ENCODE measurements at regions not wholly inside any gene's neighbourhood (a gene's known extent, or its start where the extent isn't known, plus 50 kb on each side); places are given as distances from the start of the nearest gene placed in this dataset.

GRCh38 chr9:119758241-119758640, 389.0 kb upstream of the BRINP1 start:
- H3K27me3 Mint-ChIP-seq (ENCODE audit: unreplicated experiment) = no peaks in the 10 kb centered on the region
- H3K4me1 Mint-ChIP-seq (ENCODE audit: low read depth, unreplicated experiment) = no peaks in the 10 kb centered on the region
- no peak overlapping the region for H3K4me3 Mint-ChIP-seq (ENCODE audit: unreplicated experiment)
- H3K9me3 Mint-ChIP-seq (ENCODE audit: unreplicated experiment) = no peaks in the 10 kb centered on the region
- DNase-seq = no peak
- TF ChIP-seq, protein P1, sequence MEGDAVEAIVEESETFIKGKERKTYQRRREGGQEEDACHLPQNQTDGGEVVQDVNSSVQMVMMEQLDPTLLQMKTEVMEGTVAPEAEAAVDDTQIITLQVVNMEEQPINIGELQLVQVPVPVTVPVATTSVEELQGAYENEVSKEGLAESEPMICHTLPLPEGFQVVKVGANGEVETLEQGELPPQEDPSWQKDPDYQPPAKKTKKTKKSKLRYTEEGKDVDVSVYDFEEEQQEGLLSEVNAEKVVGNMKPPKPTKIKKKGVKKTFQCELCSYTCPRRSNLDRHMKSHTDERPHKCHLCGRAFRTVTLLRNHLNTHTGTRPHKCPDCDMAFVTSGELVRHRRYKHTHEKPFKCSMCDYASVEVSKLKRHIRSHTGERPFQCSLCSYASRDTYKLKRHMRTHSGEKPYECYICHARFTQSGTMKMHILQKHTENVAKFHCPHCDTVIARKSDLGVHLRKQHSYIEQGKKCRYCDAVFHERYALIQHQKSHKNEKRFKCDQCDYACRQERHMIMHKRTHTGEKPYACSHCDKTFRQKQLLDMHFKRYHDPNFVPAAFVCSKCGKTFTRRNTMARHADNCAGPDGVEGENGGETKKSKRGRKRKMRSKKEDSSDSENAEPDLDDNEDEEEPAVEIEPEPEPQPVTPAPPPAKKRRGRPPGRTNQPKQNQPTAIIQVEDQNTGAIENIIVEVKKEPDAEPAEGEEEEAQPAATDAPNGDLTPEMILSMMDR (IDR thresholded peaks at IDR 0.05; ENCODE audit: partially characterized antibody, unreplicated experiment) = no peak
- no peaks in the 10 kb centered on the region for H3K36me3 Mint-ChIP-seq (ENCODE audit: unreplicated experiment)
- no peak overlapping the region for H3K27ac Mint-ChIP-seq (ENCODE audit: unreplicated experiment)

- Mint-ChIP-seq H3K4me3 (ENCODE audit: unreplicated experiment) (no peak overlapping the region), H3K4me1 (ENCODE audit: low read depth, unreplicated experiment) (peaks cover 3% of the 10 kb centered on the region), H3K27me3 (ENCODE audit: unreplicated experiment) (no peaks in the 10 kb centered on the region), H3K36me3 (ENCODE audit: unreplicated experiment) (peaks cover 7% of the 10 kb centered on the region), H3K27ac (ENCODE audit: unreplicated experiment) (no peak overlapping the region), H3K9me3 (ENCODE audit: unreplicated experiment) (peaks cover 8% of the 10 kb centered on the region)
- no peak for DNase-seq
- TF ChIP-seq, protein P1 (IDR thresholded peaks at IDR 0.05; ENCODE audit: partially characterized antibody, unreplicated experiment) = no peak
Observed at GRCh38 chr9:119739476-119739875, 370.2 kb upstream of the BRINP1 start.

DNA sequence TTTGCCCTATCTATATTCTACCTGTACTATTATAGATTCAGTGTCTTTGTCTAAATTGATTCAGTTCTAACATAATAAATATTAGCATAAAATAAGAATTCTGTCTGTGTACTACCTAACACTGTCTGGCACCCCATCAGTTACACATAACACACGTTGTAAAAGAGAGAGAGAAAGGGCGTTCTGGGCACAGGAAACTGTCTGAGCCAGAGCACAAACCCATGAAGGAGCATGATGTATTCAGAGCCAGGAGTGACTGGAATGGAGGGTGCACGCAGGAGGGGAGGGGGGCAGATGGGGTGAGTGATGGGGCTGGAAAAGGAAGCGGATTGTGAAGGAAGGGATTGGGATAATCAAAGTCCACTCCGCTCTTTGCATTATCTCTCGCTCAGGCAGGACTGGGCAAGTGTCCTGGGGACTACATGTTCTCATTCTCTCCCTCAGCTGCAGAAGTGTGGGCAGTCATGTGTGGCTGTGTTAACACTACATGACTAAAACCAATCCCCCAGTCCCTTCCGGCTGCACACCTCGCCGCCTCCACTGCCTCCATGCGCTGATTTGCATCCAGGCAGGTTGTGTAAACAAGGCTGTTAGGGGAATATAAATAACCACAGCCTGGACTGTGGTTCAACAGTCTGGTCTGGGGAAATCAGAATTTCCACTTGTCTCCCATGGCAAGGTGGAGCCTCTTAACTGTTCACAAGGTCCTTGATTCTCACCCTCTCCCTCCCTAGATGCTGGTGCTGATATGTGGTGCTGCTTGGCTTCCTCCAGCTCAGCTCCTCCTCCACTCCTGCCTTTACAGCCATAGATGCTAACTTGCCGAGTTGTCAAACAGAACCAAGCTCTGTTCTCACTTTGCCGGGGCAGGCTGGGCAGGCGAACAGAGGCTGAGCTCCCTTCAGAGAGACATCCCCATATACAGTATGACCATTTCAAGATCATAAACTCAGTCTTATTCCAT, 367.5 kb upstream of the BRINP1 start:
- no peaks in the 10 kb centered on the region for H3K36me3 Mint-ChIP-seq (ENCODE audit: unreplicated experiment)
- DNase-seq = no peak
- H3K4me3 Mint-ChIP-seq (ENCODE audit: unreplicated experiment) = no peak overlapping the region

DNA sequence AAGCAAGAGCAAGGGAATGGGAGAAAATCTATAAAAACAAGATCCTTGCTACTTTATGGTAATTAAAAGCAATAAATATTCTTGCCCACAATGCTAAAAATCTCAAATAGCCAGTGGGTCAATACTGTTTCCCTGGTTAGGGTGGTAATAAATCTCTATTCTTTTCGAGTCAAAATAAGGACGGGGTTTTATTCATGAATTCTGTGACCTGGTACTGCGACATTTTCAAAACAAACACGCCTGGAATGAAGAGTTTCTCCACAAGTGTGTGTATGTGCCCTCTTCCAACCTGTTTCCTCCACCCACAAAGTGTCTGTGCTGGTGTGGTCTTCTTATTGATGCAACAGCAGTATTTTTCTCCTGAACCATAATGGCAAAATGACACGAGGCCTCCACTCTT, 358.8 kb upstream of the BRINP1 start:
- Mint-ChIP-seq H3K27me3 (ENCODE audit: unreplicated experiment) (no peaks in the 10 kb centered on the region), H3K27ac (ENCODE audit: unreplicated experiment) (no peak overlapping the region), H3K4me1 (ENCODE audit: low read depth, unreplicated experiment) (no peaks in the 10 kb centered on the region), H3K9me3 (ENCODE audit: unreplicated experiment) (peaks cover 4% of the 10 kb centered on the region), H3K36me3 (ENCODE audit: unreplicated experiment) (peaks cover 7% of the 10 kb centered on the region), H3K4me3 (ENCODE audit: unreplicated experiment) (no peak overlapping the region)
- DNase-seq = no peak
- TF ChIP-seq, protein P1 (IDR thresholded peaks at IDR 0.05; ENCODE audit: partially characterized antibody, unreplicated experiment) = no peak

More for the DNA sequence above, 367.5 kb upstream of the BRINP1 start:
- peaks cover 3% of the 10 kb centered on the region for H3K9me3 Mint-ChIP-seq (ENCODE audit: unreplicated experiment)
- TF ChIP-seq, protein P1 (IDR thresholded peaks at IDR 0.05; ENCODE audit: partially characterized antibody, unreplicated experiment) = no peak
- H3K27ac Mint-ChIP-seq (ENCODE audit: unreplicated experiment) = no peak overlapping the region
- no peaks in the 10 kb centered on the region for H3K27me3 Mint-ChIP-seq (ENCODE audit: unreplicated experiment)
- peaks cover 3% of the 10 kb centered on the region for H3K4me1 Mint-ChIP-seq (ENCODE audit: low read depth, unreplicated experiment)

GRCh38 chr9:119726035-119726434, 356.8 kb upstream of the BRINP1 start:
- Mint-ChIP-seq H3K4me3 (ENCODE audit: unreplicated experiment) (no peak overlapping the region), H3K9me3 (ENCODE audit: unreplicated experiment) (peaks cover 4% of the 10 kb centered on the region), H3K27ac (ENCODE audit: unreplicated experiment) (no peak overlapping the region), H3K27me3 (ENCODE audit: unreplicated experiment) (no peaks in the 10 kb centered on the region), H3K36me3 (ENCODE audit: unreplicated experiment) (peaks cover 7% of the 10 kb centered on the region), H3K4me1 (ENCODE audit: low read depth, unreplicated experiment) (no peaks in the 10 kb centered on the region)
- DNase-seq = no peak
- TF ChIP-seq, protein P1 (IDR thresholded peaks at IDR 0.05; ENCODE audit: partially characterized antibody, unreplicated experiment) = no peak

Measured in glutamatergic neuron (in vitro differentiated cells).